ENCODE measurements at regions not wholly inside any gene's neighbourhood (a gene's known extent, or its start where the extent isn't known, plus 50 kb on each side); places are given as distances from the start of the nearest gene placed in this dataset.

- no peak for TF ChIP-seq CTCF (IDR thresholded peaks at IDR 0.05; ENCODE audit: low read depth, low read length)
- DNase-seq (ENCODE audit: extremely low read depth, low read depth), result no peak
Measured at GRCh38 chr11:80655834-80656233, 1215.0 kb upstream of the TENM4 start.

- no peak for TF ChIP-seq CTCF (IDR thresholded peaks at IDR 0.05; ENCODE audit: low read depth, low read length)
- no peak for DNase-seq (ENCODE audit: extremely low read depth, low read depth)
Measured at GRCh38 chr11:80650966-80651365, 1210.1 kb upstream of the TENM4 start.

DNA sequence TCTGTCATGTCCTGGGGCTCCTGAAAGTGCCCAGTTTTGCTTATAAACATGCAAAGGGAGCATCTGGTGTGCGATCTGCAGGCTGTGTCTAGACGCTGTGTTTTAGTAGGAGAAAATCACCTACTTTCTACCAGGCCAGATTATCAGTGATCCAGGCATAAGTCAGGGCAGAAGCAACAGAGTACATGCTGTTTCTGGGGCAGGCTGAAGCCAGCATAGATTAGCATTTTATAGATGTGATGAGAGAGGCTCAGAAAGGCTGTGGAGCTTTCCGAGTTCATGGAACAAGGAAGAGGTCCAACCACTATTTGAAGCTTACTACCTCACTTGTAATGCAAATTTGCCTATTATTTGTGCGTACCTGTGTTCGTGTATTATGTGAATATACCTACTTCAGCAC lies 1208.4 kb upstream of the TENM4 start:
- no peak for TF ChIP-seq CTCF (IDR thresholded peaks at IDR 0.05; ENCODE audit: low read depth, low read length)
- no peak for DNase-seq (ENCODE audit: extremely low read depth, low read depth)

DNA sequence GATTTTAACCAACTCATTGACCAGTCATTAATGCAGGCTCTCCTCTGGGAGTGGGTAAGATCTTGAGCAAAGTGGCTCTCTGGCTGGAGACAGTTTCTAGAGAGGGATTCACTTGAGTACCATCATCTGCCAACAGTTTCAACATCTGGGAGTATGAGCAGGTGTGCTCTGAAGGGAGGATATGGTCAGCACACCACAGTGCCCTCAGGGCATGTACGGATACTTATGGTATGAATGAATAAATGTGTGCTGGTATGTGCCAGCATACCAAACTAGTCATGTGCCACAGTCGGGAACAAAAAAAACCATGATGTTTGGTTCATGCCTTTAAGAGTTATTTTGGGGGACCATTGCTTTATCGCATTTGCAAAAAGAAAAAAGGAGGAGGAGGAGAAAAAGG lies 1197.5 kb upstream of the TENM4 start:
- no peak for DNase-seq (ENCODE audit: extremely low read depth, low read depth)
- TF ChIP-seq CTCF (IDR thresholded peaks at IDR 0.05; ENCODE audit: low read depth, low read length), result no peak

DNA sequence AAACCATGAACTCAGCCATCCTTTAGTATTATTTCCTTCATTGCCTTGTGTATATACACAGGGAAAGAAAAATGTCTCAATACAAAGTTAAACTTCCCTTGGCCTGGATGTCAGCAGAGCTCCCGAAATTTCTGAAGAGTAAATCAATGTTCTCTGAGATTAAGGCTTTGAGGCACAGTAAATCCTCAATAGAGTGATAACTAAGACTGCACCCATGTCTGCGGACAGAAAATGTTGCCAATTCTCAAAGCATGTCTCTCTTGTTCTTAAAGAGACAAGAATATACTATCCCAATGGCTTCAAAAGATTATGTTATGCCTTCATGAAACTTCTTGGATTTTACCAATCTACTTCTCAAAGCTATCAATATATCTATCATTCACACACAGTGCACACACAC lies 1196.7 kb upstream of the TENM4 start:
- TF ChIP-seq CTCF (IDR thresholded peaks at IDR 0.05; ENCODE audit: low read depth, low read length), result no peak
- no peak for DNase-seq (ENCODE audit: extremely low read depth, low read depth)

DNA sequence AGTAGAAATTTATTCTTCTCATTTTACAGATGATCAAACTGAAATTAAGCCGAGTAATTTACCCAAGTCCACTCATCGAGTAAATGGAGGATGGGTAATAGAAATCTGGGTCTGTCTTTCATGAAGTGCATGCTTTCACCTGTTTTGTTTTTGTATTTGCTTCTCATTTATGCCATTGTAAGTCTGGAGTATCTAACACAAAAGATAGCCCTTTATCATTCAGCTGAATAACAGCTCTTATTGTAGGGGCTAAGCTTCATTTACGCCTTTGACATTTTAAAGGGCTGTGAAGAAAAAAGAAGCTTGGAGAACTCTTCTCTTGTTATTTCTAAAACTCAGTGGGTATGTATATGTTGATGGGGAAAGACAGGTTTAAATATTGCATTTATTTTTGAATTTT lies 1196.2 kb upstream of the TENM4 start:
- DNase-seq (ENCODE audit: extremely low read depth, low read depth), result no peak
- no peak for TF ChIP-seq CTCF (IDR thresholded peaks at IDR 0.05; ENCODE audit: low read depth, low read length)

- no peak for TF ChIP-seq CTCF (IDR thresholded peaks at IDR 0.05; ENCODE audit: low read depth, low read length)
- no peak for DNase-seq (ENCODE audit: extremely low read depth, low read depth)
Measured at GRCh38 chr11:80635178-80635577, 1194.3 kb upstream of the TENM4 start.

Data from AG09319 (cell line).